HL-60 (cell line): ENCODE measurements at regions not wholly inside any gene's neighbourhood (a gene's known extent, or its start where the extent isn't known, plus 50 kb on each side); places are given as distances from the start of the nearest gene placed in this dataset.

Source experiments
- DNase-seq, 2 experiments: peaks; one replicate each; pipeline ENCODE4 v3.0.0-alpha.2; 2010 to 2020; ENCODE audit warnings: low read depth in 1 of 2, low spot score in 1 of 2
- H3K27ac ChIP-seq: fragments of 250-450 bp; sonication (Bioruptor Pico); replicated peaks from 2 replicates; pipeline ENCODE4 v1.5.1; 2020; ENCODE audit warnings: mild to moderate bottlenecking, moderate library complexity
- H3K27me3 ChIP-seq: fragments of 250-450 bp; sonication (Bioruptor Pico); 2 replicates; pipeline ENCODE4 v1.5.1; 2021; ENCODE audit warnings: mild to moderate bottlenecking, moderate library complexity; ENCODE audit not compliant: insufficient read depth, poor library complexity, severe bottlenecking
- H3K4me3 ChIP-seq: replicated peaks from 2 replicates; pipeline ENCODE4 v1.5.1; 2011; ENCODE audit warnings: mild to moderate bottlenecking, control low read depth, low read length; ENCODE audit not compliant: insufficient read depth
- GABPA ChIP-seq: IDR thresholded peaks from 2 replicates; pipeline ENCODE4 v1.6.1; 2012; ENCODE audit warnings: low read depth
- POLR2AphosphoS5 ChIP-seq: IDR thresholded peaks from 2 replicates; pipeline ENCODE4 v1.6.1; 2012; ENCODE audit warnings: low read depth
- SPI1 ChIP-seq: IDR thresholded peaks from 2 replicates; pipeline ENCODE4 v1.6.1; 2012; ENCODE audit warnings: low read depth, mild to moderate bottlenecking, borderline replicate concordance
- TF ChIP-seq, protein P1 (sequence below): IDR thresholded peaks from 2 replicates; pipeline ENCODE4 v1.6.1; 2012; ENCODE audit warnings: low read depth; ENCODE audit not compliant: insufficient replicate concordance
- TF ChIP-seq, protein P2 (sequence below): IDR thresholded peaks from one replicate; pipeline ENCODE4 v1.5.1; 2011; ENCODE audit warnings: low read length, control low read depth, inconsistent platforms; ENCODE audit not compliant: insufficient read depth

DNA sequence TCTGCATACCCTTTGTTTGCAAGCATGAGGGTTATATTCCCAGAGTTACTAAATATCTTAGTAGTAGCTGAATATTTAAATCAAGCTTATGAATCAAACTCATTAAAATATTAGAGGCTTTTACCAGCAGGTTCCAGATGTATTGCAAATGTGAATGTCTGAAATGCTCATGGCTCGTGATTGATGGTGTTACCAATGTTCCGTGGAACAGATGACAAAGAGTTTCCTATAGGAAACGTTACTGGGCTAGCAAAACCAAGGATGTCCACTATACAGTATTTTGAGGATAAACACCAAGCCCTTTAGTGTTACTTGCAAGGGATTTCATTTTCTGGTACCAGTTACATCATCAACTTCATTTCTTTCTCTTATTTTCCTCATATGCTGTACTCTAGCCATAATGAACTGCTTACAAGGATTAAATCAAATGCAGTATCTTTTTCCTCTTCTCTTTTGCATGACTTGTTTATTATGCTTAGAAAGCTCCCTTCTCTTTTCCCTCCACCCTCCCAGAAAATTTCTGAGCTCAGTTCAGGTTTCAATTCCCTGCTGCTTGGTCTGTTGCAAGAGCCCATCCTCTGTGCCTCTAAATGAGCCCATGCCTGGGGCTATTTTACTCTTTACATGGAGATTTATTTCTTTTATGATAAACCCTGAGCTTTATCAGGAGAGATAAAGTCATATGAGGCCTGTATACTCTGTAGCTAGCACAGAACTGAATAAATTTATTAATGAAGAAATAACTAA lies 1537.1 kb upstream of the GOT2 start:
- TF ChIP-seq POLR2AphosphoS5, result no peak
- TF ChIP-seq, protein P1, sequence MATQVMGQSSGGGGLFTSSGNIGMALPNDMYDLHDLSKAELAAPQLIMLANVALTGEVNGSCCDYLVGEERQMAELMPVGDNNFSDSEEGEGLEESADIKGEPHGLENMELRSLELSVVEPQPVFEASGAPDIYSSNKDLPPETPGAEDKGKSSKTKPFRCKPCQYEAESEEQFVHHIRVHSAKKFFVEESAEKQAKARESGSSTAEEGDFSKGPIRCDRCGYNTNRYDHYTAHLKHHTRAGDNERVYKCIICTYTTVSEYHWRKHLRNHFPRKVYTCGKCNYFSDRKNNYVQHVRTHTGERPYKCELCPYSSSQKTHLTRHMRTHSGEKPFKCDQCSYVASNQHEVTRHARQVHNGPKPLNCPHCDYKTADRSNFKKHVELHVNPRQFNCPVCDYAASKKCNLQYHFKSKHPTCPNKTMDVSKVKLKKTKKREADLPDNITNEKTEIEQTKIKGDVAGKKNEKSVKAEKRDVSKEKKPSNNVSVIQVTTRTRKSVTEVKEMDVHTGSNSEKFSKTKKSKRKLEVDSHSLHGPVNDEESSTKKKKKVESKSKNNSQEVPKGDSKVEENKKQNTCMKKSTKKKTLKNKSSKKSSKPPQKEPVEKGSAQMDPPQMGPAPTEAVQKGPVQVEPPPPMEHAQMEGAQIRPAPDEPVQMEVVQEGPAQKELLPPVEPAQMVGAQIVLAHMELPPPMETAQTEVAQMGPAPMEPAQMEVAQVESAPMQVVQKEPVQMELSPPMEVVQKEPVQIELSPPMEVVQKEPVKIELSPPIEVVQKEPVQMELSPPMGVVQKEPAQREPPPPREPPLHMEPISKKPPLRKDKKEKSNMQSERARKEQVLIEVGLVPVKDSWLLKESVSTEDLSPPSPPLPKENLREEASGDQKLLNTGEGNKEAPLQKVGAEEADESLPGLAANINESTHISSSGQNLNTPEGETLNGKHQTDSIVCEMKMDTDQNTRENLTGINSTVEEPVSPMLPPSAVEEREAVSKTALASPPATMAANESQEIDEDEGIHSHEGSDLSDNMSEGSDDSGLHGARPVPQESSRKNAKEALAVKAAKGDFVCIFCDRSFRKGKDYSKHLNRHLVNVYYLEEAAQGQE, result no peak
- TF ChIP-seq SPI1, result no peak
- no peak for TF ChIP-seq GABPA
- TF ChIP-seq, protein P2, sequence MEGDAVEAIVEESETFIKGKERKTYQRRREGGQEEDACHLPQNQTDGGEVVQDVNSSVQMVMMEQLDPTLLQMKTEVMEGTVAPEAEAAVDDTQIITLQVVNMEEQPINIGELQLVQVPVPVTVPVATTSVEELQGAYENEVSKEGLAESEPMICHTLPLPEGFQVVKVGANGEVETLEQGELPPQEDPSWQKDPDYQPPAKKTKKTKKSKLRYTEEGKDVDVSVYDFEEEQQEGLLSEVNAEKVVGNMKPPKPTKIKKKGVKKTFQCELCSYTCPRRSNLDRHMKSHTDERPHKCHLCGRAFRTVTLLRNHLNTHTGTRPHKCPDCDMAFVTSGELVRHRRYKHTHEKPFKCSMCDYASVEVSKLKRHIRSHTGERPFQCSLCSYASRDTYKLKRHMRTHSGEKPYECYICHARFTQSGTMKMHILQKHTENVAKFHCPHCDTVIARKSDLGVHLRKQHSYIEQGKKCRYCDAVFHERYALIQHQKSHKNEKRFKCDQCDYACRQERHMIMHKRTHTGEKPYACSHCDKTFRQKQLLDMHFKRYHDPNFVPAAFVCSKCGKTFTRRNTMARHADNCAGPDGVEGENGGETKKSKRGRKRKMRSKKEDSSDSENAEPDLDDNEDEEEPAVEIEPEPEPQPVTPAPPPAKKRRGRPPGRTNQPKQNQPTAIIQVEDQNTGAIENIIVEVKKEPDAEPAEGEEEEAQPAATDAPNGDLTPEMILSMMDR, result no peak
- no peak for DNase-seq
- Histone ChIP-seq H3K27ac (no peak overlapping the region), H3K27me3 (no peaks in the 10 kb centered on the region), H3K4me3 (no peak overlapping the region)

DNA sequence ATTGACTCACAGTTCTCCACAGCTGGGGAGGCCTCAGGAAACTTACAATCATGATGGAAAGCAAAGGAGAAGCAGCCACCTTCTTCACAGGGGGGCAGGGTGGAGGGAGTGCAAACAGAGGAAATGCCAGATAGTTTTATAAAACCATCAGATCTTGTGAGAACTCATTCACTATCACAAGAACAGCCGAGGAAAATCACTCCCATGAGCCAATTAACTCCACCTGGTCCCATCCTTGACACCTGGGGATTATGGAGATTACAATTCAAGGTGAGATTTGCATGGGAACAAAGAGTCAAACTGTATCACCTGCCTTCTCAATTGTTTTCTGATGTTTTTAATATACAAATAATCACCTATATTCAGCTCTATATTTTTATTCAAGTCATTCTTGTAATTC lies 1527.3 kb upstream of the GOT2 start:
- DNase-seq, result no peak
- no peaks in the 10 kb centered on the region for H3K27me3 ChIP-seq
- H3K4me3 ChIP-seq, result no peak overlapping the region
- TF ChIP-seq, protein P1, result no peak
- TF ChIP-seq POLR2AphosphoS5, result no peak
- H3K27ac ChIP-seq, result no peak overlapping the region

DNA sequence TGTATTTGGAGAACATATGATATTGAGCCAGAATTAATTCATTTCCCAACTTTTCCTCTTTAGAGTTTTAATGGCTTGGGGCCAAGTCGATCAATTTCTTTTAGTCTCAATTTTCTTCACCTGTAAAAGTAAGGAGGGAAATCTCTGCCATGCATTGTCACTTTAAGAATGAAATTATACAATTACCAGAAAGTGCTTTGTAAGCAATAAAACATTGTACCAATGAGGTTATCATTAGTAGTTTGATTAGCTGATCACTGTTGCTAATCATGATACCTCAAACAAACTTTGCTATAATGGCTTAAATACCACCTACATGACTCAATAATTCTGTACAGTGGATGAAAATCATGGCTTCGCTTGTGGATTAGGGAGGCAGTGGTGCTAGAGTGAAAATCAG lies 1525.8 kb upstream of the GOT2 start:
- no peak for DNase-seq
- no peak overlapping the region for H3K27ac ChIP-seq
- TF ChIP-seq, protein P2, result no peak
- no peak for TF ChIP-seq POLR2AphosphoS5
- TF ChIP-seq, protein P1, result no peak
- H3K4me3 ChIP-seq, result no peak overlapping the region
- no peaks in the 10 kb centered on the region for H3K27me3 ChIP-seq
